ENCODE measurements at regions not wholly inside any gene's neighbourhood (a gene's known extent, or its start where the extent isn't known, plus 50 kb on each side); places are given as distances from the start of the nearest gene placed in this dataset.
A peak's percentile ranks its signal among the peaks of the same experiment; 100 is the strongest.

GRCh38 chr7:119026391-119026790, 801.9 kb downstream of the ANKRD7 start:
- Histone ChIP-seq H3K27ac (ENCODE audit: low read depth) (no peak overlapping the region), H3K36me3 (ENCODE audit: insufficient read depth) (no peaks in the 10 kb centered on the region), H3K4me2 (no peak overlapping the region), H4K20me1 (replicated peaks; ENCODE audit: insufficient read depth) (no peaks in the 10 kb centered on the region), H3F3A (replicated peaks; ENCODE audit: low read depth) (no peaks in the 10 kb centered on the region), H2AFZ (no peak overlapping the region), H3K9me2 (ENCODE audit: insufficient read depth) (no peaks in the 10 kb centered on the region), H3K4me3 (no peak overlapping the region), H3K27me3 (ENCODE audit: insufficient read depth) (no peaks in the 10 kb centered on the region), H3K79me2 (replicated peaks; ENCODE audit: insufficient read depth) (no peaks in the 10 kb centered on the region), H3K4me1 (ENCODE audit: insufficient read depth) (peaks cover 4% of the 10 kb centered on the region; the same call in 1 of the 2 replicates)
- no peak overlapping the region for H3K4me3 Mint-ChIP-seq
- no peaks in the 10 kb centered on the region for H3K27me3 Mint-ChIP-seq (ENCODE audit: insufficient read depth, low read depth, poor library complexity)
- no peaks in the 10 kb centered on the region; the same call in 2 of the 3 replicates for H3K9me3 Mint-ChIP-seq
- no peak for DNase-seq (ENCODE audit: low spot score)
- H3K36me3 Mint-ChIP-seq (ENCODE audit: low read depth) = no peaks in the 10 kb centered on the region; the same call in 2 of the 3 replicates
- H3K4me1 Mint-ChIP-seq = peaks cover 3% of the 10 kb centered on the region; the same call in 2 of the 3 replicates
- H3K27ac Mint-ChIP-seq = peak overlapping the region; percentile 50; the same call in 1 of the 2 replicates
- no peak for ATAC-seq
- TF ChIP-seq EZH2phosphoT487 (IDR thresholded peaks at IDR 0.05; ENCODE audit: unreplicated experiment) = no peak
- no peak for TF ChIP-seq EZH2 (IDR thresholded peaks at IDR 0.05; ENCODE audit: low read depth, unreplicated experiment)
- TF ChIP-seq REST (IDR thresholded peaks at IDR 0.05; ENCODE audit: unreplicated experiment) = no peak
- no peak for TF ChIP-seq ZNF331 (CRISPR knock-in tag; IDR thresholded peaks at IDR 0.05; ENCODE audit: low read depth)
- TF ChIP-seq CREB1 (CRISPR knock-in tag; IDR thresholded peaks at IDR 0.05; ENCODE audit: low read depth) = no peak
- no peak for TF ChIP-seq STAT1 (IDR thresholded peaks at IDR 0.05; ENCODE audit: unreplicated experiment)
- TF ChIP-seq NANOG (IDR thresholded peaks at IDR 0.05; ENCODE audit: borderline replicate concordance) = no peak
- no peak for TF ChIP-seq JUNB (IDR thresholded peaks at IDR 0.05; ENCODE audit: unreplicated experiment)
- no peak for TF ChIP-seq ZNF114 (CRISPR knock-in tag; IDR thresholded peaks at IDR 0.05)
- TF ChIP-seq ZNF462 (CRISPR knock-in tag; IDR thresholded peaks at IDR 0.05) = no peak
- no peak for TF ChIP-seq ETS1 (IDR thresholded peaks at IDR 0.05)
- no peak for TF ChIP-seq POLR2AphosphoS5 (IDR thresholded peaks at IDR 0.05; ENCODE audit: low read depth)
- no peak for TF ChIP-seq CTCF (conservative IDR thresholded peaks at IDR 0.05; ENCODE audit: low read depth in 2 of 2)

Measured in GM23338 (cell line).